GM12891 (cell line): ENCODE measurements at regions not wholly inside any gene's neighbourhood (a gene's known extent, or its start where the extent isn't known, plus 50 kb on each side); places are given as distances from the start of the nearest gene placed in this dataset.
"Not testable (repeated sequence)": the region's sequence is repeated elsewhere in the genome, so short reads cannot be mapped to it uniquely, and the experiment has no call there.

ENCODE experiments used
- POLR2A ChIP-seq: IDR thresholded peaks from 2 replicates; pipeline ENCODE4 v1.6.1; 2011; ENCODE audit warnings: low read depth, low read length, control low read depth
- POLR2AphosphoS5 ChIP-seq: IDR thresholded peaks from 2 replicates; pipeline ENCODE4 v1.6.1; 2011; ENCODE audit warnings: low read depth, low read length, control low read depth
- POU2F2 ChIP-seq: IDR thresholded peaks from 2 replicates; pipeline ENCODE4 v1.6.1; 2011; ENCODE audit warnings: low read depth, mild to moderate bottlenecking, control low read depth, low read length, moderate library complexity
- SPI1 ChIP-seq: IDR thresholded peaks from 2 replicates; pipeline ENCODE4 v1.6.1; 2011; ENCODE audit warnings: low read depth, low read length, control low read depth
- TAF1 ChIP-seq: IDR thresholded peaks from 2 replicates; pipeline ENCODE4 v1.6.1; 2011; ENCODE audit warnings: low read depth, low read length, control low read depth

DNA sequence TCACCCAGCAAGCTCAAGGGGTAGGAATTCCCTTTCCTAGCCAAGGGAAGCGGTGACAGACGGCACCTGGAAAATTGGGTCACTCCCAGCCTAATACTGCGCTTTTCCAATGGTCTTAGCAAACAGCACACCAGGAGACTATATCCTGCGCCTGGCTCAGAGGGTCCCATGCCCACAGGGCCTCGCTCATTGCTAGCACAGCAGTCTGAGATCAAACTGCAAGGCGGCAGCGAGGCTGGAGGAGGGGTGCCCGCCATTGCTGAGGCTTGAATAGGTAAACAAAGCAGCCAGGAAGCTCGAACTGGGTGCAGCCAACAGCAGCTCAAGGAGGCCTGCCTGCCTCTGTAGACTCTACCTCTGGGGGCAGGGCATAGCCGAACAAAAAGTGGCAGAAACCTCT is 500.4 kb upstream of the ANO3 start:
- not testable (repeated sequence) for TF ChIP-seq POU2F2, POLR2A, TAF1, POLR2AphosphoS5, SPI1
